Breast epithelium (tissue), 4 donors: ENCODE measurements at regions not wholly inside any gene's neighbourhood (a gene's known extent, or its start where the extent isn't known, plus 50 kb on each side); places are given as distances from the start of the nearest gene placed in this dataset.

Source experiments
- DNase-seq, 2 donors: peaks; one replicate each; pipeline ENCODE4 v3.0.0-alpha.2; 2019; ENCODE audit warnings: low spot score in 2 of 2
- H3K27ac ChIP-seq, 2 donors: fragments of 200-600 bp; sonication (generic) in 1 of 2; one replicate each; pipeline ENCODE4 v1.5.1; 2016 to 2019; ENCODE audit warnings: mild to moderate bottlenecking in 1 of 2
- H3K27me3 ChIP-seq, 2 donors: fragments of 200-600 bp; sonication (generic) in 1 of 2; one replicate each; pipeline versions ENCODE4 v1.5.1 to v1.6.0; 2017 to 2019; ENCODE audit warnings: control low read depth in 1 of 2, mild to moderate bottlenecking in 1 of 2
- H3K36me3 ChIP-seq: fragments of 200-600 bp; one replicate; pipeline ENCODE4 v1.5.1; 2019
- H3K4me1 ChIP-seq, 2 donors: fragments of 200-600 bp; sonication (generic); one replicate each; pipeline ENCODE4 v1.5.1; 2016 to 2019; ENCODE audit warnings: control low read depth in 1 of 2
- H3K4me3 ChIP-seq, 3 donors: fragments of 200-600 bp; sonication (generic); 1 replicate in 2 of 3; 2 replicates in 1 of 3; pipeline ENCODE4 v1.5.1; 2016 to 2019; ENCODE audit warnings: mild to moderate bottlenecking in 3 of 3, moderate library complexity in 2 of 3
- H3K9me3 ChIP-seq, 2 donors: fragments of 200-600 bp; sonication (generic) in 1 of 2; one replicate each; pipeline ENCODE4 v1.5.1; 2016 to 2019; ENCODE audit warnings: control low read depth in 1 of 2
- POLR2A ChIP-seq: fragments of 450-650 bp; IDR thresholded peaks from one replicate; pipeline ENCODE4 v1.6.1; 2016; ENCODE audit warnings: antibody characterized with exemption, mild to moderate bottlenecking, moderate library complexity
- POLR2AphosphoS5 ChIP-seq, 3 donors: sonication (generic); formaldehyde crosslinking; IDR thresholded peaks; one replicate each; pipeline ENCODE4 v1.6.1; 2017; ENCODE audit warnings: antibody characterized with exemption in 3 of 3
- intact Hi-C: fragments of 100-400 bp; cut with DNase I; formaldehyde crosslinking; loops from one replicate; pipeline ENCODE4 v1.15.1; 2023; ENCODE audit warnings: low total_unique reads
- TF ChIP-seq, protein P1 (sequence below), 3 donors: fragments of 450-650 bp; IDR thresholded peaks; one replicate each; pipeline ENCODE4 v1.5.1; 2016 to 2017; ENCODE audit warnings: antibody characterized with exemption in 3 of 3, mild to moderate bottlenecking in 3 of 3, moderate library complexity in 3 of 3

DNA sequence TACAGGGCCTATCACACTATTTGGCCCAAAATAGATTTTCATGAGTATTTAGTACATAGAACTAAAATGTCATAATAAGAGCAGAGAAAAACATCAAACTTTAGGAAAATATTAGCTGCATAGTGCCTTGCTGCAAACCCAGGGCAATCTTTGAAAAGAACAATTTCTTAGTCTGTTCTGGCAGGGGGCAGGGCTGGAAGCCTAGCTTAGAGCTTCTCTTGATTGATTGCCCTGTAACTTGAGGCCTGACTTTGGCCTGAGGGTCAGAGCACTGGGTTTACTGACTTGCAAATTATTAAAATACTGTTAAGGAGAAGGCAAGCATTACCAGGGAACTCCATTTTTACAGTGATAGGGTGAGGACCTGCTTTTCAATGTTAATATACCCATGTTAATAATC lies 115.8 kb upstream of the SPAG17 start:
- H3K36me3 ChIP-seq: no peaks in the 10 kb centered on the region
- DNase-seq: no peak
- H3K27me3 ChIP-seq: no peaks in the 10 kb centered on the region
- no peak overlapping the region for H3K27ac ChIP-seq
- no peaks in the 10 kb centered on the region for H3K4me1 ChIP-seq
- intact Hi-C loops: no loop called here
- H3K9me3 ChIP-seq: no peaks in the 10 kb centered on the region
- TF ChIP-seq POLR2A: no peak
- TF ChIP-seq, protein P1, sequence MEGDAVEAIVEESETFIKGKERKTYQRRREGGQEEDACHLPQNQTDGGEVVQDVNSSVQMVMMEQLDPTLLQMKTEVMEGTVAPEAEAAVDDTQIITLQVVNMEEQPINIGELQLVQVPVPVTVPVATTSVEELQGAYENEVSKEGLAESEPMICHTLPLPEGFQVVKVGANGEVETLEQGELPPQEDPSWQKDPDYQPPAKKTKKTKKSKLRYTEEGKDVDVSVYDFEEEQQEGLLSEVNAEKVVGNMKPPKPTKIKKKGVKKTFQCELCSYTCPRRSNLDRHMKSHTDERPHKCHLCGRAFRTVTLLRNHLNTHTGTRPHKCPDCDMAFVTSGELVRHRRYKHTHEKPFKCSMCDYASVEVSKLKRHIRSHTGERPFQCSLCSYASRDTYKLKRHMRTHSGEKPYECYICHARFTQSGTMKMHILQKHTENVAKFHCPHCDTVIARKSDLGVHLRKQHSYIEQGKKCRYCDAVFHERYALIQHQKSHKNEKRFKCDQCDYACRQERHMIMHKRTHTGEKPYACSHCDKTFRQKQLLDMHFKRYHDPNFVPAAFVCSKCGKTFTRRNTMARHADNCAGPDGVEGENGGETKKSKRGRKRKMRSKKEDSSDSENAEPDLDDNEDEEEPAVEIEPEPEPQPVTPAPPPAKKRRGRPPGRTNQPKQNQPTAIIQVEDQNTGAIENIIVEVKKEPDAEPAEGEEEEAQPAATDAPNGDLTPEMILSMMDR (IDR thresholded peaks at IDR 0.05): no peak
- H3K4me3 ChIP-seq: no peak overlapping the region

- no peak for TF ChIP-seq POLR2AphosphoS5 (IDR thresholded peaks at IDR 0.05)
- TF ChIP-seq, protein P1 (IDR thresholded peaks at IDR 0.05): no peak
- TF ChIP-seq POLR2A: no peak
- Histone ChIP-seq H3K9me3 (no peaks in the 10 kb centered on the region), H3K36me3 (no peaks in the 10 kb centered on the region), H3K4me3 (no peak overlapping the region), H3K27me3 (no peaks in the 10 kb centered on the region), H3K4me1 (no peaks in the 10 kb centered on the region), H3K27ac (no peak overlapping the region)
- DNase-seq: no peak
- intact Hi-C loops: no loop called here
Measured at GRCh38 chr1:118298397-118298796, 113.4 kb upstream of the SPAG17 start.

DNA sequence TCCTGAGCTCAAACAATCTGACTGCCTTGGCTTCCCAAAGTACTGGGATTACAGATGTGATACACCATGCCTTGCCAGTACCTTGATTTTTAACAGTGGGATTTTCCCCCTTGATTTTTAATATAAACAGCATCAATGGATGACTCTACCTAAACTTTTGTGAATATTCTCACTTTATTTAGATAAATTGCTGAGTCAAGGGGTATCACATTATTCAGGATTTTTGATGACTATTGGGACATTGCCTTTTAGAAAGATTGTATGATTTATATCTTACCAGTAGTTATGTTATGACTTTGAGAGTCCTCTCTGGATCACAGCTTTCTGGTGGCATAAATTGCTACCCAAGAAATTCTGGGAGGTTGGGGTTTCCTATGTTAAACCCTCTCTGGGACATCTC lies 112.5 kb upstream of the SPAG17 start:
- no peaks in the 10 kb centered on the region for H3K27me3 ChIP-seq
- intact Hi-C loops: no loop called here
- DNase-seq: no peak
- no peaks in the 10 kb centered on the region for H3K36me3 ChIP-seq
- H3K4me3 ChIP-seq: no peak overlapping the region
- TF ChIP-seq, protein P1 (IDR thresholded peaks at IDR 0.05): no peak
- TF ChIP-seq POLR2AphosphoS5 (IDR thresholded peaks at IDR 0.05) (no peak), POLR2A (no peak)
- H3K9me3 ChIP-seq: no peaks in the 10 kb centered on the region
- no peaks in the 10 kb centered on the region for H3K4me1 ChIP-seq
- H3K27ac ChIP-seq: no peak overlapping the region

- H3K9me3 ChIP-seq: no peaks in the 10 kb centered on the region
- H3K36me3 ChIP-seq: no peaks in the 10 kb centered on the region
- intact Hi-C loops: no loop called here
- no peaks in the 10 kb centered on the region for H3K4me1 ChIP-seq
- TF ChIP-seq POLR2A (no peak), POLR2AphosphoS5 (IDR thresholded peaks at IDR 0.05) (no peak)
- no peak overlapping the region for H3K4me3 ChIP-seq
- no peaks in the 10 kb centered on the region for H3K27me3 ChIP-seq
- H3K27ac ChIP-seq: peak overlapping the region in 1 of 2 donors; percentile 58
- DNase-seq: no peak
Measured at GRCh38 chr1:118294875-118295642, 110.0 kb upstream of the SPAG17 start.

DNA sequence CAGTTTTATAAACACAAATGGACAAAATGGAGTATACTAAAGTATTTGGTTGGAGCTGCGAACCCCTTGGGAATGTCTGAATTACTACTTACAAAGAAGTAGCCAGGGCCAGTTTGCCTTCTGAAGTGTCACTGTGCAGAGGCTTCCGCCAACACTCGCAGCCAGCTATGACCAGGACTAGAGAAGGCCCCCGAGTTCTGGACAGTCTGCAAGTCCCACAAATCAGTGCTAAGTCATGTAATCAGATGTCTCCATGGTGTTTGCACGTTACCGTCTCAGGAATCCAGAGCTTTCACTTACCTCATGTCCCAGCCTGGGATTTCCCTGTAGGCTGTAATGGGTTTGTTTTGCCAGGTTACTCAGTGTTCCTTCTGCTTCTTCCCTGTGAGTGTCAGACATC lies 106.6 kb upstream of the SPAG17 start:
- intact Hi-C loops: no loop called here
- Histone ChIP-seq H3K4me3 (no peak overlapping the region), H3K9me3 (no peaks in the 10 kb centered on the region), H3K4me1 (no peaks in the 10 kb centered on the region), H3K36me3 (no peaks in the 10 kb centered on the region), H3K27ac (no peak overlapping the region), H3K27me3 (no peaks in the 10 kb centered on the region)
- TF ChIP-seq POLR2A (no peak), POLR2AphosphoS5 (IDR thresholded peaks at IDR 0.05) (no peak)
- TF ChIP-seq, protein P1 (IDR thresholded peaks at IDR 0.05): no peak
- no peak for DNase-seq
